ENCODE measurements at regions not wholly inside any gene's neighbourhood (a gene's known extent, or its start where the extent isn't known, plus 50 kb on each side); places are given as distances from the start of the nearest gene placed in this dataset.

- TF ChIP-seq POLR2AphosphoS5 (IDR thresholded peaks at IDR 0.05; ENCODE audit: insufficient read depth in 1 of 2, low read depth in 1 of 2) (no peak), POLR2A (IDR thresholded peaks at IDR 0.05) (no peak)
Observed at GRCh38 chrX:74111245-74111644, 192.7 kb upstream of the ZCCHC13 start.
